SU-DHL-6 (cell line): ENCODE measurements at regions not wholly inside any gene's neighbourhood (a gene's known extent, or its start where the extent isn't known, plus 50 kb on each side); places are given as distances from the start of the nearest gene placed in this dataset.

Experiments
- H2AFZ ChIP-seq: fragments of 200-600 bp; sonication (generic); 2 replicates; pipeline ENCODE4 v1.6.1; 2014; ENCODE audit warnings: low read depth, mild to moderate bottlenecking, moderate library complexity, mixed read lengths, antibody characterized with exemption, low read length; ENCODE audit not compliant: severe bottlenecking
- H3F3A ChIP-seq: fragments of 200-600 bp; shearing (Covaris generic); 2 replicates; pipeline ENCODE4 v1.6.0; 2016; ENCODE audit warnings: antibody characterized with exemption, mild to moderate bottlenecking; ENCODE audit not compliant: insufficient read depth
- H3K27ac ChIP-seq: fragments of 200-600 bp; sonication (generic); 2 replicates; pipeline ENCODE4 v1.5.1; 2016; ENCODE audit warnings: low read depth, mild to moderate bottlenecking, low read length, moderate library complexity, mixed read lengths
- H3K27me3 ChIP-seq: fragments of 200-600 bp; sonication (generic), shearing (Covaris generic); 2 replicates; pipeline ENCODE4 v1.6.0; 2014; ENCODE audit warnings: mild to moderate bottlenecking, low read length
- H3K36me3 ChIP-seq: fragments of 200-600 bp; sonication (generic); 2 replicates; pipeline ENCODE4 v1.6.1; 2014; ENCODE audit warnings: mild to moderate bottlenecking, low read length, mixed read lengths
- H3K4me2 ChIP-seq: fragments of 300-600, 200-600 bp; shearing (Covaris generic), sonication (generic); 2 replicates; pipeline ENCODE4 v1.6.0; 2014; ENCODE audit warnings: low read length, low read depth, mild to moderate bottlenecking; ENCODE audit not compliant: poor library complexity, severe bottlenecking
- H3K4me3 ChIP-seq: fragments of 200-600 bp; sonication (generic); 2 replicates; pipeline ENCODE4 v1.5.1; 2014; ENCODE audit warnings: antibody characterized with exemption, low read length, mild to moderate bottlenecking, mixed read lengths; ENCODE audit not compliant: insufficient read depth, poor library complexity, severe bottlenecking
- H3K79me2 ChIP-seq: fragments of 200-600 bp; sonication (generic); 2 replicates; pipeline ENCODE4 v1.6.1; 2014; ENCODE audit warnings: mild to moderate bottlenecking, low read length, moderate library complexity; ENCODE audit not compliant: insufficient read depth
- H3K9ac ChIP-seq: fragments of 200-600 bp; sonication (generic); 2 replicates; pipeline ENCODE4 v1.7.0; 2014; ENCODE audit warnings: mild to moderate bottlenecking, low read length
- H3K9me2 ChIP-seq: fragments of 200-600 bp; sonication (generic); replicated peaks from 2 replicates; pipeline ENCODE4 v1.6.1; 2014; ENCODE audit warnings: low read length; ENCODE audit not compliant: insufficient read depth
- H3K9me3 ChIP-seq: fragments of 200-600 bp; sonication (generic); 2 replicates; pipeline ENCODE4 v1.6.1; 2014; ENCODE audit warnings: low read length, mixed read lengths; ENCODE audit not compliant: insufficient read depth
- H4K20me1 ChIP-seq: fragments of 200-600 bp; sonication (generic); 2 replicates; pipeline ENCODE4 v1.6.1; 2014; ENCODE audit warnings: low read depth, mild to moderate bottlenecking, antibody characterized with exemption, low read length, moderate library complexity, mixed read lengths
- EZH2phosphoT487 ChIP-seq: fragments of 200-600 bp; sonication (generic), shearing (Covaris generic); conservative IDR thresholded peaks from 2 replicates; pipeline ENCODE4 v1.6.1; 2018; ENCODE audit warnings: mild to moderate bottlenecking, antibody characterized with exemption, low read length, moderate library complexity, mixed read lengths
- TF ChIP-seq, protein P1 (sequence below): fragments of 200-600 bp; sonication (generic); IDR thresholded peaks from one replicate; pipeline ENCODE4 v1.5.1; 2017; ENCODE audit warnings: antibody characterized with exemption, mild to moderate bottlenecking, low read length, moderate library complexity; ENCODE audit not compliant: insufficient read depth, poor library complexity, severe bottlenecking

DNA sequence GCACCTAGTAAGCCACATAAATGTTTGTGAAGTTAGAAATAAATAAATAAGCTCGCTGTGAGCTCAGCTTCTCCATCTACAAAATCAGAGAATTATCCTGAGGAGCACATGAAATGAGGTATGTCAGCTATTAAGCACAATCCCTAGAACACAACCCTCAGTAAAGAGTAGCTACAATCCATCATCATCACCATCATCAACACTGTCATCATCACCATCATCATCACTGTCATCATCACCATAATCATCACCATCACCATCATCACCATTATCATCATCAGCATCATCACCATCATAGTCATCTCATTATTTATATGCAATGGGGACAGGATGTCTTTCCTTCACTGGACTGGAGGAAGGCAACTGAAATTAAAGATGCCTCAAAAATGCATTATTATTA is 189.6 kb downstream of the NPHP4 start:
- TF ChIP-seq, protein P1, sequence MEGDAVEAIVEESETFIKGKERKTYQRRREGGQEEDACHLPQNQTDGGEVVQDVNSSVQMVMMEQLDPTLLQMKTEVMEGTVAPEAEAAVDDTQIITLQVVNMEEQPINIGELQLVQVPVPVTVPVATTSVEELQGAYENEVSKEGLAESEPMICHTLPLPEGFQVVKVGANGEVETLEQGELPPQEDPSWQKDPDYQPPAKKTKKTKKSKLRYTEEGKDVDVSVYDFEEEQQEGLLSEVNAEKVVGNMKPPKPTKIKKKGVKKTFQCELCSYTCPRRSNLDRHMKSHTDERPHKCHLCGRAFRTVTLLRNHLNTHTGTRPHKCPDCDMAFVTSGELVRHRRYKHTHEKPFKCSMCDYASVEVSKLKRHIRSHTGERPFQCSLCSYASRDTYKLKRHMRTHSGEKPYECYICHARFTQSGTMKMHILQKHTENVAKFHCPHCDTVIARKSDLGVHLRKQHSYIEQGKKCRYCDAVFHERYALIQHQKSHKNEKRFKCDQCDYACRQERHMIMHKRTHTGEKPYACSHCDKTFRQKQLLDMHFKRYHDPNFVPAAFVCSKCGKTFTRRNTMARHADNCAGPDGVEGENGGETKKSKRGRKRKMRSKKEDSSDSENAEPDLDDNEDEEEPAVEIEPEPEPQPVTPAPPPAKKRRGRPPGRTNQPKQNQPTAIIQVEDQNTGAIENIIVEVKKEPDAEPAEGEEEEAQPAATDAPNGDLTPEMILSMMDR = no peak
- TF ChIP-seq EZH2phosphoT487 = no peak
- no peak overlapping the region for H3K4me2 ChIP-seq

DNA sequence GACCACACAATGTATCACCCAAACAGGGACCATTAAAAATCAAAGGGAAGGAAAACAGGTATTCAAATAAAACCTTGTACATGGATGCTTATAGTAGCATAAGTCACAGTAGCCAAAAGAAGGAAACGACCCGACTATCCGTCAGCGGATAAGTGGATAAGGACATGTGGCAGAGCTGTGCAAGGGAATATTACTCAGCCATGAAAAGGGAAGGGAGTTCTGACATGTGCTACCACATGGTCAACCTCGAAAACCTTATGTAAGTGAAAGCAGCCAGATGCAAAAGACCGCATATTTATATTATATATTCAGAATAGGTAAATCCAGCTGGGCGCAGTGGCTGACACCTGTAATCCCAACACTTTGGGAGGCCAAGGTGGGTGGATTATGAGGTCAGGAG is 193.3 kb downstream of the NPHP4 start:
- no peaks in the 10 kb centered on the region for H3K9me2 ChIP-seq
- no peak for TF ChIP-seq EZH2phosphoT487
- TF ChIP-seq, protein P1 = no peak
- no peak overlapping the region for H3K4me3 ChIP-seq
- no peak overlapping the region for H3K4me2 ChIP-seq
- H3K27me3 ChIP-seq = no peaks in the 10 kb centered on the region
- no peak overlapping the region for H2AFZ ChIP-seq
- no peaks in the 10 kb centered on the region for H3F3A ChIP-seq
- H3K36me3 ChIP-seq = no peaks in the 10 kb centered on the region
- no peak overlapping the region for H3K27ac ChIP-seq
- H3K79me2 ChIP-seq = no peaks in the 10 kb centered on the region
- H3K9ac ChIP-seq = no peak overlapping the region
- H3K9me3 ChIP-seq = no peaks in the 10 kb centered on the region
- H4K20me1 ChIP-seq = no peaks in the 10 kb centered on the region

More for the DNA sequence above, 189.6 kb downstream of the NPHP4 start:
- Histone ChIP-seq H4K20me1 (no peaks in the 10 kb centered on the region), H3K27me3 (no peaks in the 10 kb centered on the region), H3F3A (no peaks in the 10 kb centered on the region), H3K27ac (no peak overlapping the region), H3K36me3 (no peaks in the 10 kb centered on the region), H2AFZ (no peak overlapping the region), H3K9me2 (no peaks in the 10 kb centered on the region), H3K9me3 (no peaks in the 10 kb centered on the region), H3K79me2 (no peaks in the 10 kb centered on the region), H3K9ac (no peak overlapping the region), H3K4me3 (no peak overlapping the region)

DNA sequence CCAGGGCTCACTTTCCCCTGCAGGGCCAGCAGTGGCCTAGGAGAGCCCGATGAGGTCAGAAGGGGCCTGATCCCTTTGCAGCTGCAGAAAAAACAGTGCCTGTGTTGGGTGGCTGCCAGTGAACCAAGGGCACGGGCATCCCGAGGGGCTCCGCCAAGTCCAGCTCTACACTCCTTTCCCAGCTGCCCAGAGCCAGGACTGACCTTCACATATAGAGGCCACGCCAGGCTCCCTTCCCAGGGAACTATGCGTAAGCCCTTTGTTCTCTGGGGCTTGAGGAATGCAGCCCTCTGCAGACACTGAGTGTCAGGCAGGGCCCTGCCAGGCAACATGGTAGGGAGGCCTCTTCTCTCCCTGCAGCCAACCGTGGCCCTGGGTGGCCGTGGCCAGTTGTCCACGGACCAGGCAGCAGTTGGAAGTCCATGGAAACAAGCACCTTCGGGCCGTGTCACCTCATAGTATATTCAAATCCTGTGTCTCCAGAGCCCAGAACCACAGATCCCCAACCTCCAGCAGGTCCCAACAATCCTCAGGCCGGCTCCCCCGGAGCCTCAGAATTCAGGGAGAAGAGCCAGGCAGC is 194.0 kb downstream of the NPHP4 start:
- Histone ChIP-seq H3K9ac (no peak overlapping the region), H3K27me3 (no peaks in the 10 kb centered on the region), H3K4me3 (no peak overlapping the region), H2AFZ (no peak overlapping the region), H3K27ac (no peak overlapping the region), H3K36me3 (no peaks in the 10 kb centered on the region), H3K4me2 (no peak overlapping the region), H3K9me2 (no peaks in the 10 kb centered on the region), H3K9me3 (no peaks in the 10 kb centered on the region), H3F3A (no peaks in the 10 kb centered on the region), H3K79me2 (no peaks in the 10 kb centered on the region), H4K20me1 (no peaks in the 10 kb centered on the region)
- TF ChIP-seq, protein P1 = no peak
- TF ChIP-seq EZH2phosphoT487 = no peak
